Sigmoid colon (tissue), 4 donors: ENCODE measurements at regions not wholly inside any gene's neighbourhood (a gene's known extent, or its start where the extent isn't known, plus 50 kb on each side); places are given as distances from the start of the nearest gene placed in this dataset.

ENCODE experiments used
- EP300 ChIP-seq, 4 donors: sonication (generic); formaldehyde crosslinking; IDR thresholded peaks; one replicate each; pipeline ENCODE4 v1.6.1; 2017; ENCODE audit warnings: antibody characterized with exemption in 4 of 4
- TF ChIP-seq, protein P1 (sequence below), 4 experiments: fragments of 450-650 bp in 3 of 4; fragments of 200-600 bp in 1 of 4; IDR thresholded peaks; one replicate each; pipeline ENCODE4 v1.5.1; 2016 to 2019; ENCODE audit warnings: antibody characterized with exemption in 4 of 4, mild to moderate bottlenecking in 3 of 4, moderate library complexity in 2 of 4

GRCh38 chr13:34675626-34676025 lies 266.4 kb upstream of the NBEA start:
- no peak for TF ChIP-seq EP300 (IDR thresholded peaks at IDR 0.05)
- TF ChIP-seq, protein P1, sequence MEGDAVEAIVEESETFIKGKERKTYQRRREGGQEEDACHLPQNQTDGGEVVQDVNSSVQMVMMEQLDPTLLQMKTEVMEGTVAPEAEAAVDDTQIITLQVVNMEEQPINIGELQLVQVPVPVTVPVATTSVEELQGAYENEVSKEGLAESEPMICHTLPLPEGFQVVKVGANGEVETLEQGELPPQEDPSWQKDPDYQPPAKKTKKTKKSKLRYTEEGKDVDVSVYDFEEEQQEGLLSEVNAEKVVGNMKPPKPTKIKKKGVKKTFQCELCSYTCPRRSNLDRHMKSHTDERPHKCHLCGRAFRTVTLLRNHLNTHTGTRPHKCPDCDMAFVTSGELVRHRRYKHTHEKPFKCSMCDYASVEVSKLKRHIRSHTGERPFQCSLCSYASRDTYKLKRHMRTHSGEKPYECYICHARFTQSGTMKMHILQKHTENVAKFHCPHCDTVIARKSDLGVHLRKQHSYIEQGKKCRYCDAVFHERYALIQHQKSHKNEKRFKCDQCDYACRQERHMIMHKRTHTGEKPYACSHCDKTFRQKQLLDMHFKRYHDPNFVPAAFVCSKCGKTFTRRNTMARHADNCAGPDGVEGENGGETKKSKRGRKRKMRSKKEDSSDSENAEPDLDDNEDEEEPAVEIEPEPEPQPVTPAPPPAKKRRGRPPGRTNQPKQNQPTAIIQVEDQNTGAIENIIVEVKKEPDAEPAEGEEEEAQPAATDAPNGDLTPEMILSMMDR (IDR thresholded peaks at IDR 0.05), result no peak
